ENCODE measurements at regions not wholly inside any gene's neighbourhood (a gene's known extent, or its start where the extent isn't known, plus 50 kb on each side); places are given as distances from the start of the nearest gene placed in this dataset.

DNA sequence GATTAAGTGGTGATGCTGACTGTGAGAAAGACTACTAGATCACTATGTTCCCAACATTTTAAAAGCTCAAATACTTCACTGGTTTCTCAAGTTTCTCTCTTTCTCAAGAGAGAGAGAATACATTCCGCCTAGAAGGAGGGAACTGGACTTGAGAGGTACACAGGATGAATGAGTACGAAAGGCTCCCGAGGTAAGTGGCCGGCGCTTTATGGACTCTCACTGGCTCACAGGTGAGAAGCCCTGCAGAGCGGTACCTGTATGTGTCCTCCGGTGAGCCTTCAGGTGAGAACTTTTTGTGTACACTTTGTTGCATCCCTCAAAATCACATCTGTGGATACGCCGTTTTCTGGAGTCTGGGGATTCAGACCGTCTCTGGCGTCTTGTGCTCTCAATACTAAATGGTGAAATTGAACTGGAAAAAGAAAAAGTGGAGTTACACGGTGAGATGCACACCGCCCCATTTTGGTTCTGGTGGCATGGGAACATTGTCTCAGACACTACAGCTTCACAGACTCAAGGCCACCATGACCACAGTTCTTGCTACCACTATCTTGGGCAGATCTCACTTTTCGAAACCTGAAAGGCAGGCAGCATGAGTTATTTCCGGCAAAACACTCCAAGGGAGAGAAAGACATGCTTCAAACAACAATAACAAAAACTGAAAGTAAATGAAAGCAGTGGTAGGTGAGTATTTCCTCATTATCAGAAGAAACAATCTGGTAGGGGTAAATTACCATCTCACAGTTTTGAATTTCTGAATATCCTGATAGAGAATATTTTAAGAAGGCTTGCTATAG, 418.9 kb downstream of the KLF12 start:
- peaks cover 46% of the 10 kb centered on the region for H3K36me3 Mint-ChIP-seq (ENCODE audit: low read depth)
- peaks cover 17% of the 10 kb centered on the region for H3K4me1 Mint-ChIP-seq
- H3K9me3 Mint-ChIP-seq: no peaks in the 10 kb centered on the region
- H3K27ac Mint-ChIP-seq: no peak overlapping the region
- TF ChIP-seq, protein P1, sequence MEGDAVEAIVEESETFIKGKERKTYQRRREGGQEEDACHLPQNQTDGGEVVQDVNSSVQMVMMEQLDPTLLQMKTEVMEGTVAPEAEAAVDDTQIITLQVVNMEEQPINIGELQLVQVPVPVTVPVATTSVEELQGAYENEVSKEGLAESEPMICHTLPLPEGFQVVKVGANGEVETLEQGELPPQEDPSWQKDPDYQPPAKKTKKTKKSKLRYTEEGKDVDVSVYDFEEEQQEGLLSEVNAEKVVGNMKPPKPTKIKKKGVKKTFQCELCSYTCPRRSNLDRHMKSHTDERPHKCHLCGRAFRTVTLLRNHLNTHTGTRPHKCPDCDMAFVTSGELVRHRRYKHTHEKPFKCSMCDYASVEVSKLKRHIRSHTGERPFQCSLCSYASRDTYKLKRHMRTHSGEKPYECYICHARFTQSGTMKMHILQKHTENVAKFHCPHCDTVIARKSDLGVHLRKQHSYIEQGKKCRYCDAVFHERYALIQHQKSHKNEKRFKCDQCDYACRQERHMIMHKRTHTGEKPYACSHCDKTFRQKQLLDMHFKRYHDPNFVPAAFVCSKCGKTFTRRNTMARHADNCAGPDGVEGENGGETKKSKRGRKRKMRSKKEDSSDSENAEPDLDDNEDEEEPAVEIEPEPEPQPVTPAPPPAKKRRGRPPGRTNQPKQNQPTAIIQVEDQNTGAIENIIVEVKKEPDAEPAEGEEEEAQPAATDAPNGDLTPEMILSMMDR (IDR thresholded peaks at IDR 0.05; ENCODE audit: unreplicated experiment in 3 of 3): no peak
- no peaks in the 10 kb centered on the region for H3K27me3 Mint-ChIP-seq (ENCODE audit: low read depth)
- no peak overlapping the region for H3K4me3 Mint-ChIP-seq

DNA sequence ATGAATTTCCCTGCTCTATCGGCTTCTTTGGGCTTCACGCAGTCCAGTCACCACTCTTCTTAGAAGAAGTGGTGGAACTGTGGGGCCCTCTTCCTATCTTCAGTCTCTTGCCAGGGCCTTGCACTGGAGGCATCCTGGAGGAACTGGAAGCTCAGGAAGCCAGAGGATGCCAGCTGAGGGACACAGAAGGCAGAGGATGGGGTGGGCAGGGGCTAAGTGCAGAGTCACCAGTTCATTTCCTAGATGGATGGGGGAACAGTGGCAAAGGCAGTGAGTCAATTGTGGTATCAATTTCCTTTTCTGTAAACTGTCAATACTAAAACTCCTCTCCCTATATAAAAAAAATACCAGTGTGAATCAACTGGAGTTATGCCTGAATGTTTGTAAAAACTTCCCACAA, 419.7 kb downstream of the KLF12 start:
- no peak overlapping the region for H3K27ac Mint-ChIP-seq

DNA sequence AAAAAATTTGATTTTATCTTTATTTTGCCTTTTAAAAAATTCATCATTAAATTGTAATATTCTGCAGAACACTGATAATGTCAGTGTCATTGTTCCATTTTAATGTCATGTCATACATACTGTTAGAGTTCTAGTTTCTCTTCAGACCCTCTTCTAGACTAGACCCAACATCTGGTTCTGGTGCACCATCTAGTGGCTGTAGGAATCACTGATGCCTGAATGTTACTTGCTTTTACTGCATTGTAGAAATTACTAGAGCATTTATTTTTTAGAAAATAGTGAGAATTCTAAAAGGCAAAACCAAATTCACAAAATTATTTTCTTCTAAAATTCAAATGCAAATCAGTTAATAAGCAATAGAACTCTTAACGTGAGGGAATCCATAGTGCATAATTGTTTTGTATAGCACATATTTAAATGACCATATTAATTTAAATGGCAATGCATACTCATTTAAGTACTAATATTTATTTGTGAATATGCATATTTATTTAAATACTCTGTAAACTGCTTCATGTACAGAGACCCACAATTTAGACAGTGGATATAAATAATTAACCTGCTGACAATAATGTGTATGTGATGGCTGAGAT, 425.7 kb downstream of the KLF12 start:
- H3K27me3 Mint-ChIP-seq (ENCODE audit: low read depth): no peaks in the 10 kb centered on the region
- no peak overlapping the region for H3K27ac Mint-ChIP-seq
- peaks cover 9% of the 10 kb centered on the region for H3K4me1 Mint-ChIP-seq
- no peaks in the 10 kb centered on the region for H3K9me3 Mint-ChIP-seq
- no peak overlapping the region for H3K4me3 Mint-ChIP-seq
- peaks cover 41% of the 10 kb centered on the region for H3K36me3 Mint-ChIP-seq (ENCODE audit: low read depth)
- TF ChIP-seq, protein P1 (IDR thresholded peaks at IDR 0.05; ENCODE audit: unreplicated experiment in 3 of 3): peak; percentile 87 to 95 (median 92)

More for the DNA sequence above, 419.7 kb downstream of the KLF12 start:
- Mint-ChIP-seq H3K27me3 (ENCODE audit: low read depth) (no peaks in the 10 kb centered on the region), H3K36me3 (ENCODE audit: low read depth) (peaks cover 46% of the 10 kb centered on the region), H3K4me1 (peaks cover 17% of the 10 kb centered on the region), H3K9me3 (no peaks in the 10 kb centered on the region), H3K4me3 (no peak overlapping the region)
- TF ChIP-seq, protein P1 (IDR thresholded peaks at IDR 0.05; ENCODE audit: unreplicated experiment in 3 of 3): no peak

DNA sequence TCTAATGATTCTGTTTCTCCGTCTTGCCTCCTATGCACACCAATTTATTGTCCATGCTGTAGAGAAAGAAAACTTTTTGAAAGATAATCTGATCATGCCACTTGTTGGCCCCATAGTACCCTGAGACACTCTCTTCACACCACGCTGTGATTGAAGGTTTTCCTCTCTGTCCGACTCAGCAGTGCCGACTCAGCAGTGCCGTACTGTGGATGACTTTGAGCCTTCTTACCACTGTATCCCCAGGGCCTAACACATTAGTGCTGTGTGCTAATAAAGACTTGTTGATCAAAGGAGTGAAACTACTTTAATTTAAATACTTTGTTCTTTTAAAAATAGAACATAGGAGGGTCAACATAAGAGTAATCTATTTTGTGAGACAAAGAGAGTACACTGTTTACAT, 429.6 kb downstream of the KLF12 start:
- TF ChIP-seq, protein P1 (IDR thresholded peaks at IDR 0.05; ENCODE audit: unreplicated experiment in 3 of 3): no peak
- H3K36me3 Mint-ChIP-seq (ENCODE audit: low read depth): peaks cover 19% of the 10 kb centered on the region
- no peaks in the 10 kb centered on the region for H3K27me3 Mint-ChIP-seq (ENCODE audit: low read depth)

DNA sequence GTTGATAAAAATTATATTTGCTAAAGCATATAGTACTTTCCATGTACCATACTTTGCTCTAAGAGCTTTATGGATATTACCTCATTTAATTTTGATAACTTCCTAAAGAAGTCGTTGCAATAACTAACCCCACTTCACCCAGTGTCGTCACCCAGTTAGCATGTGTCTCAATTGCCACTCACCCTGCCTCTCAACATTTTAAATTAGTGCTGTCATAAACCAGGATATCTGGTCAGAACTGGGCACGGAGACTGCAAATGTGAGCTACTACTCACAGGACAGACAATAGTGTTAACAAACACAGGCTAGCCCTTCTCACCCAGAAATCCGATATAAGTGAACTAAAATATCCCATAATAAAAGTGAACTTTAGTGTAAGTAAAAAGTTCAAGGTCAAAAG, 430.6 kb downstream of the KLF12 start:
- Mint-ChIP-seq H3K27me3 (ENCODE audit: low read depth) (no peaks in the 10 kb centered on the region), H3K36me3 (ENCODE audit: low read depth) (peaks cover 19% of the 10 kb centered on the region), H3K4me3 (no peak overlapping the region), H3K4me1 (peaks cover 9% of the 10 kb centered on the region), H3K9me3 (no peaks in the 10 kb centered on the region), H3K27ac (no peak overlapping the region)
- TF ChIP-seq, protein P1 (IDR thresholded peaks at IDR 0.05; ENCODE audit: unreplicated experiment in 3 of 3): no peak

More for the DNA sequence above, 429.6 kb downstream of the KLF12 start:
- Mint-ChIP-seq H3K9me3 (no peaks in the 10 kb centered on the region), H3K4me1 (peaks cover 9% of the 10 kb centered on the region), H3K27ac (no peak overlapping the region), H3K4me3 (no peak overlapping the region)

Measured in nephron (organoid).